ENCODE measurements at regions not wholly inside any gene's neighbourhood (a gene's known extent, or its start where the extent isn't known, plus 50 kb on each side); places are given as distances from the start of the nearest gene placed in this dataset.

- TF ChIP-seq DR1 (CRISPR knock-in tag; IDR thresholded peaks at IDR 0.05) (no peak), ZNF335 (CRISPR knock-in tag; IDR thresholded peaks at IDR 0.05) (no peak), HNRNPUL1 (IDR thresholded peaks at IDR 0.05; ENCODE audit: low read depth, low read length) (no peak), ZC3H4 (CRISPR knock-in tag; IDR thresholded peaks at IDR 0.05; ENCODE audit: borderline replicate concordance) (no peak), ZNF260 (CRISPR knock-in tag; IDR thresholded peaks at IDR 0.05; ENCODE audit: borderline replicate concordance, low read depth) (no peak), SIX4 (CRISPR knock-in tag; IDR thresholded peaks at IDR 0.05) (no peak), NR2F6 (IDR thresholded peaks at IDR 0.05) (no peak), NR2F6 (CRISPR knock-in tag; IDR thresholded peaks at IDR 0.05) (peak; percentile 57; the same call in 1 of the 2 replicates), BHLHE40 (IDR thresholded peaks at IDR 0.05; ENCODE audit: low read length) (peak; percentile 47; the same call in 1 of the 2 replicates), HIC2 (CRISPR knock-in tag; IDR thresholded peaks at IDR 0.05; ENCODE audit: low read depth) (peak; percentile 90), USF2 (IDR thresholded peaks at IDR 0.05; ENCODE audit: low read depth, low read length) (peak; percentile 30; the same call in 1 of the 2 replicates), USF2 (CRISPR knock-in tag; IDR thresholded peaks at IDR 0.05; ENCODE audit: borderline replicate concordance) (no peak), ZNF136 (CRISPR knock-in tag; IDR thresholded peaks at IDR 0.05; ENCODE audit: low read depth) (no peak), SAP130 (CRISPR knock-in tag; IDR thresholded peaks at IDR 0.05; ENCODE audit: low read depth) (peak; percentile 65), ZNF414 (CRISPR knock-in tag; IDR thresholded peaks at IDR 0.05) (no peak), ZGPAT (CRISPR knock-in tag; IDR thresholded peaks at IDR 0.05) (0 out of 2 replicates have a peak, but pooled peaks have one; percentile 47), MAX (IDR thresholded peaks at IDR 0.05) (peak; percentile 49; the same call in 1 of the 2 replicates), KAT2B (IDR thresholded peaks at IDR 0.05; ENCODE audit: borderline replicate concordance, low read depth, low read length) (no peak), ZNF687 (CRISPR knock-in tag; IDR thresholded peaks at IDR 0.05) (peak; percentile 66), PITX1 (CRISPR knock-in tag; IDR thresholded peaks at IDR 0.05) (0 out of 2 replicates have a peak, but pooled peaks have one; percentile 18)
Measured at GRCh38 chr2:120499784-120500495, 154.0 kb downstream of the INHBB start (continued).
